GM23338 (cell line): ENCODE measurements at regions not wholly inside any gene's neighbourhood (a gene's known extent, or its start where the extent isn't known, plus 50 kb on each side); places are given as distances from the start of the nearest gene placed in this dataset.

Experiments used
- CREB1 ChIP-seq: fragments of 250-450 bp; sonication (Bioruptor Pico); IDR thresholded peaks from 2 replicates; pipeline ENCODE4 v1.5.0; 2020; ENCODE audit warnings: low read depth, mild to moderate bottlenecking, moderate library complexity
- CTCF ChIP-seq, 2 experiments: fragments of 200-600 bp in 1 of 2; sonication (generic) in 1 of 2; conservative IDR thresholded peaks; 2 replicates each; pipeline versions ENCODE4 v1.5.1 to v1.6.1; 2016 to 2017; ENCODE audit warnings: antibody characterized with exemption in 2 of 2, low read depth in 2 of 2, mild to moderate bottlenecking in 2 of 2, moderate library complexity in 1 of 2
- ETS1 ChIP-seq: IDR thresholded peaks from 2 replicates; pipeline ENCODE4 v1.6.1; 2016; ENCODE audit warnings: antibody characterized with exemption
- JUNB ChIP-seq: IDR thresholded peaks from one replicate; pipeline ENCODE4 v1.6.1; 2016; ENCODE audit warnings: antibody characterized with exemption; ENCODE audit not compliant: unreplicated experiment
- POLR2AphosphoS5 ChIP-seq: IDR thresholded peaks from 2 replicates; pipeline ENCODE4 v1.6.1; 2016; ENCODE audit warnings: antibody characterized with exemption, low read depth
- REST ChIP-seq: IDR thresholded peaks from one replicate; pipeline ENCODE4 v1.6.1; 2018; ENCODE audit warnings: antibody characterized with exemption; ENCODE audit not compliant: unreplicated experiment
- ZNF331 ChIP-seq: fragments of 250-450 bp; sonication (Bioruptor Pico); IDR thresholded peaks from 2 replicates; pipeline ENCODE4 v1.5.0; 2020; ENCODE audit warnings: low read depth, mild to moderate bottlenecking, moderate library complexity

- TF ChIP-seq POLR2AphosphoS5 (no peak), CREB1 (no peak), JUNB (no peak), CTCF (conservative IDR thresholded peaks at IDR 0.05; ENCODE audit: low read depth in 2 of 2) (no peak), ETS1 (no peak), ZNF331 (CRISPR knock-in tag) (no peak), REST (no peak)
These were observed 104.9 kb upstream of the FTMT start for GRCh38 chr5:121746763-121747162.
